ENCODE measurements at regions not wholly inside any gene's neighbourhood (a gene's known extent, or its start where the extent isn't known, plus 50 kb on each side); places are given as distances from the start of the nearest gene placed in this dataset.
"Not testable (repeated sequence)": the region's sequence is repeated elsewhere in the genome, so short reads cannot be mapped to it uniquely, and the experiment has no call there.

DNA sequence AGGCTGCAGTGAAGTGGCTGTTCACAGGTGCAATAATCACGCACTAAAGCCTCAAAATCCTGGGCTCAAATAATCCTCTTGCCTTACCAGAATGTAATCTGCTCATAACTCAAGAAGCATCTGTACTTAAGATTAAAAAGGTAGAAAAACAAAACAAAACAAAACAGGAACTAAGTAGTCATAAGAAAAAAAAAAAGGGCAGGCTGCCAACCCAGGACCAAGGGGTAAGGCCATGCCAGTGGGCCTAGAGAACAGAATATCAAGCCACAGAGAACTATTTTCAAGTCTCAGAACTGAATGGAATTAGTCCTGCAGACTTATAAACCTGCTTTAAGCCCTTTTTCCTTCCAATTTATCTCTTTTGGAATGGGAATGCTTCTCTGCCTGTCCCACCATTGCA lies 64.8 kb upstream of the TBC1D3K start:
- no peak overlapping the region for H3K27ac ChIP-seq
- intact Hi-C loops (cut with DNase I; ENCODE audit: low total_unique reads): no loop called here
- ATAC-seq (no peak), DNase-seq (no peak)
- no peaks in the 10 kb centered on the region for H3K4me1 ChIP-seq
- no peaks in the 10 kb centered on the region for H3K36me3 ChIP-seq
- no peaks in the 10 kb centered on the region for H3K27me3 ChIP-seq
- H3K4me3 ChIP-seq: no peak overlapping the region
- in situ Hi-C loops (cut with MboI; ENCODE audit: low sequenced_read_pairs in 4 of 4): no loop called here
- TF ChIP-seq POLR2A (IDR thresholded peaks at IDR 0.05): no peak
- TF ChIP-seq, protein P1, sequence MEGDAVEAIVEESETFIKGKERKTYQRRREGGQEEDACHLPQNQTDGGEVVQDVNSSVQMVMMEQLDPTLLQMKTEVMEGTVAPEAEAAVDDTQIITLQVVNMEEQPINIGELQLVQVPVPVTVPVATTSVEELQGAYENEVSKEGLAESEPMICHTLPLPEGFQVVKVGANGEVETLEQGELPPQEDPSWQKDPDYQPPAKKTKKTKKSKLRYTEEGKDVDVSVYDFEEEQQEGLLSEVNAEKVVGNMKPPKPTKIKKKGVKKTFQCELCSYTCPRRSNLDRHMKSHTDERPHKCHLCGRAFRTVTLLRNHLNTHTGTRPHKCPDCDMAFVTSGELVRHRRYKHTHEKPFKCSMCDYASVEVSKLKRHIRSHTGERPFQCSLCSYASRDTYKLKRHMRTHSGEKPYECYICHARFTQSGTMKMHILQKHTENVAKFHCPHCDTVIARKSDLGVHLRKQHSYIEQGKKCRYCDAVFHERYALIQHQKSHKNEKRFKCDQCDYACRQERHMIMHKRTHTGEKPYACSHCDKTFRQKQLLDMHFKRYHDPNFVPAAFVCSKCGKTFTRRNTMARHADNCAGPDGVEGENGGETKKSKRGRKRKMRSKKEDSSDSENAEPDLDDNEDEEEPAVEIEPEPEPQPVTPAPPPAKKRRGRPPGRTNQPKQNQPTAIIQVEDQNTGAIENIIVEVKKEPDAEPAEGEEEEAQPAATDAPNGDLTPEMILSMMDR (IDR thresholded peaks at IDR 0.05 in 4 of 5, conservative IDR thresholded peaks at IDR 0.05 in 1 of 5): no peak
- no peaks in the 10 kb centered on the region for H3K9me3 ChIP-seq

DNA sequence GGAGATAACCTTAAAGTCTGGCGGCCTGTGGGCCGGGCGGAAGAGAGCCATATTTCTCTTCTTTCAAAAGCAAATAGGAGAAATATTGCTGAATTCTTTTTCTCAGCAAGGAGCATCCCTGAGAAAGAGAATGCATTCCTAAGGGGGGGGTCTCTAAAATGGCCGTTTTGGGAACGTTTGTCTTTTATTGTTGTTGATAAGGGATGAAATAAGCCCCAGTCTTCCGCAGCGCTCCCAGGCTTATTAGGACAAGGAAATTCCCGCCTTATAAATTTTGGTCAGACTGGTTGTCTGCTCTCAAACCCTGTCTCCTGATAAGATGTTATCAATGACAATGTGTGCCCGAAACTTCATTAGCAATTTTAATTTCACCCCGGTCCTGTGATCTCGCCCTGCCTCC lies 65.8 kb upstream of the TBC1D3K start:
- intact Hi-C loops (cut with DNase I; ENCODE audit: low total_unique reads): not testable (repeated sequence)

DNA sequence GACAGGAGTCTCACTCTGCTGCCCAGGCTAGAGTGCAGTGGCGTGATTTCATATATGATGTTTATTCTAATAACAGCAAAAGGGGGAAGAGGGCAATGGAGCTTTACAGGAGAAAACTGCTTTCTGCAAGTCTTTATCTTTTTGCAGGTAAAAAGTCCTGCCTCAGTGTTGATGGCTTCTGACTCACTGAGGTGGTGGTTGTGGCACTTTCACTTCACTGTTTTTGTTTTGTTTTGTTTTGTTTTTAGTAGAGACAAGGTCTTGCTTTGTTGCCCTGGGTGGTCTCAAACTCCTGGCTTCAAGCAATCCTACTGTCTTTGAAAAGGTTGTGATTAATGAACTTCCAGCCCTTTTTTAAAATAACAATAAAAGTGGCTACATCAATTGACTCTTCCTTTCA lies 68.0 kb upstream of the TBC1D3K start:
- H3K27me3 ChIP-seq: no peaks in the 10 kb centered on the region
- no peak for DNase-seq
- TF ChIP-seq, protein P1 (IDR thresholded peaks at IDR 0.05 in 4 of 5, conservative IDR thresholded peaks at IDR 0.05 in 1 of 5): no peak
- TF ChIP-seq POLR2A (IDR thresholded peaks at IDR 0.05): no peak
- H3K36me3 ChIP-seq: no peaks in the 10 kb centered on the region
- H3K4me3 ChIP-seq: no peak overlapping the region
- intact Hi-C loops (cut with DNase I; ENCODE audit: low total_unique reads) (no loop called here), in situ Hi-C loops (cut with MboI; ENCODE audit: low sequenced_read_pairs in 4 of 4) (no loop called here)
- ATAC-seq: no peak
- no peaks in the 10 kb centered on the region for H3K4me1 ChIP-seq
- H3K27ac ChIP-seq: no peak overlapping the region
- H3K9me3 ChIP-seq: no peaks in the 10 kb centered on the region

More for the DNA sequence above, 65.8 kb upstream of the TBC1D3K start:
- H3K27ac ChIP-seq; DNase-seq; H3K4me1 ChIP-seq; H3K36me3 ChIP-seq; H3K9me3 ChIP-seq; H3K4me3 ChIP-seq; H3K27me3 ChIP-seq; in situ Hi-C loops (cut with MboI; ENCODE audit: low sequenced_read_pairs in 4 of 4); ATAC-seq: not testable (repeated sequence)

DNA sequence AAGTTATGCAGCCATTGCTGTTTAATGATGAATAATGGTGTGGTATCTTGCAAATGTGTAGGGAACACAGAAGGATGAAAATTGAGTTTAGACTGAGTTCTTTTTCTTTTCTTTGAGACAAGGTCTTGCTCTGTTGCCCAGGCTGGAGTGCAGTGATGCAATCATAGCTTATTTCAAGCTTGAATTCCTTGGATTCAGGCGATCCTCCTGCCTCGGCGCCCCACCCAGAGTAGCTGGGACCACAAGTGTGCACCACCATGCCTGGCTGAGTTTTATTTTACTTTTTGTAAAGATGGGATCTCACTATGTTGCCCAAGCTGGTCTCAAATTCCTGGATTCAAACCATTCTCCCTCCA lies 74.6 kb upstream of the TBC1D3K start:
- TF ChIP-seq, protein P1 (IDR thresholded peaks at IDR 0.05 in 4 of 5, conservative IDR thresholded peaks at IDR 0.05 in 1 of 5): no peak
- no peak for TF ChIP-seq POLR2A (IDR thresholded peaks at IDR 0.05)
- Histone ChIP-seq H3K4me1 (no peaks in the 10 kb centered on the region), H3K27ac (no peak overlapping the region), H3K4me3 (no peak overlapping the region), H3K9me3 (no peaks in the 10 kb centered on the region), H3K27me3 (peaks cover 2 to 7% (median 4%) of the 10 kb centered on the region in 3 donors), H3K36me3 (no peaks in the 10 kb centered on the region)
- intact Hi-C loops (cut with DNase I; ENCODE audit: low total_unique reads): no loop called here
- DNase-seq: no peak
- in situ Hi-C loops (cut with MboI; ENCODE audit: low sequenced_read_pairs in 4 of 4): loop anchor here in 1 of 4 donors (25.0 kb wide), 1 partner anchor 112 kb away; the partner anchor contains the start of gene HNF1B
- no peak for ATAC-seq

DNA sequence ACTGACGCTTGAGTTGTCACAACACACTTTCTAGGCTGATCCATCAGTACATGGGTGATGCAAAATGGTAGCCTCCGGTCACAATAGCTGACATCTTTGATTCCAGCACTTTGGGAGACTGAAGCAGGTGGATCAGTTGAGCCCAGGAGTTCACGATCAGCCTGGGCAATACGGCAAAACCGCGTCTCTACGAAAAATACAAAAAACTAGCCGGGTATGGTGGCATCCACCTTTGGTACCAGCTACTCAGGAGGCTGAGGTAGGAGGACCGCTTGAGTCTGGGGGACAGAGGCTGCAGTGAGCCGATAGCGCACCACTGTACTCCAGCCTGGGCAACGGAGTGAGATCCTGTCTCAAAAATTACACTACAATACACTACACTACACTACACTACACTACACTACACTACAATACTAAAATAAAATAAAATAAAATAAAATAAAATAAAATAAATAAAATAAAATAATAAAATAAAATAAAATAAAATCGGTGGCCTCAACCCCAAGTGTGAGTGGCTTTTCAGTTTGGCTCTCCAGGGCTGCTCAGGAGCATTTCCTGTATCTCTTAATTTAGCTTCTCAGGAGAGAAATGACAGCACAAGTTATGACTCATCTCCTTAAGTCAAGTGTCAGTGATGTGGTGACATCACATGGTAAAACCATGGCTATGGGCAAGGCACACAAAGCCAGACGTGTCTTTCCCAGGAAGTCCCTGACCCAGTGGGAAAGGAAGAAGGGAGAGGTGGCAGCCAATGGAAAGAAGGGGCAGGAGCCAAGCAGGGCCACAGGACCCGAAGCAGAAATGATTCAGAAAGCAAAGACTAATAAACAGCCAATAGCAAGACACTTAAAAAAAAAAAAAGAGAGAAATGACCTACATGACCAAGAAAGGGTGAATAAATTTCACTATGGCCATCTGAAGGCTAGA lies 75.3 kb upstream of the TBC1D3K start:
- intact Hi-C loops (cut with DNase I; ENCODE audit: low total_unique reads): no loop called here
- no peak for TF ChIP-seq POLR2A (IDR thresholded peaks at IDR 0.05)
- TF ChIP-seq, protein P1 (IDR thresholded peaks at IDR 0.05 in 4 of 5, conservative IDR thresholded peaks at IDR 0.05 in 1 of 5): no peak
- Histone ChIP-seq H3K9me3 (no peaks in the 10 kb centered on the region), H3K4me1 (no peaks in the 10 kb centered on the region), H3K27ac (no peak overlapping the region), H3K36me3 (no peaks in the 10 kb centered on the region), H3K27me3 (peaks cover 6 to 12% (median 9%) of the 10 kb centered on the region in 3 donors), H3K4me3 (no peak overlapping the region)
- DNase-seq (no peak), ATAC-seq (no peak)
- in situ Hi-C loops (cut with MboI; ENCODE audit: low sequenced_read_pairs in 4 of 4): loop anchor here in 1 of 4 donors (25.0 kb wide), 1 partner anchor 112 kb away; the partner anchor contains the start of gene HNF1B

Measured in gastrocnemius medialis (tissue), 4 donors.